Stimulated activated CD8-positive, alpha-beta memory T cell treated with anti-CD3 and anti-CD28 coated beads, Interleukin-4, amount 100 ng/mL, for 48 hours (primary cell): ENCODE measurements at regions not wholly inside any gene's neighbourhood (a gene's known extent, or its start where the extent isn't known, plus 50 kb on each side); places are given as distances from the start of the nearest gene placed in this dataset.
A peak's percentile ranks its signal among the peaks of the same experiment; 100 is the strongest.

Experiments used
- DNase-seq: peaks from one replicate; pipeline ENCODE4 v3.0.0-alpha.2; 2020

DNA sequence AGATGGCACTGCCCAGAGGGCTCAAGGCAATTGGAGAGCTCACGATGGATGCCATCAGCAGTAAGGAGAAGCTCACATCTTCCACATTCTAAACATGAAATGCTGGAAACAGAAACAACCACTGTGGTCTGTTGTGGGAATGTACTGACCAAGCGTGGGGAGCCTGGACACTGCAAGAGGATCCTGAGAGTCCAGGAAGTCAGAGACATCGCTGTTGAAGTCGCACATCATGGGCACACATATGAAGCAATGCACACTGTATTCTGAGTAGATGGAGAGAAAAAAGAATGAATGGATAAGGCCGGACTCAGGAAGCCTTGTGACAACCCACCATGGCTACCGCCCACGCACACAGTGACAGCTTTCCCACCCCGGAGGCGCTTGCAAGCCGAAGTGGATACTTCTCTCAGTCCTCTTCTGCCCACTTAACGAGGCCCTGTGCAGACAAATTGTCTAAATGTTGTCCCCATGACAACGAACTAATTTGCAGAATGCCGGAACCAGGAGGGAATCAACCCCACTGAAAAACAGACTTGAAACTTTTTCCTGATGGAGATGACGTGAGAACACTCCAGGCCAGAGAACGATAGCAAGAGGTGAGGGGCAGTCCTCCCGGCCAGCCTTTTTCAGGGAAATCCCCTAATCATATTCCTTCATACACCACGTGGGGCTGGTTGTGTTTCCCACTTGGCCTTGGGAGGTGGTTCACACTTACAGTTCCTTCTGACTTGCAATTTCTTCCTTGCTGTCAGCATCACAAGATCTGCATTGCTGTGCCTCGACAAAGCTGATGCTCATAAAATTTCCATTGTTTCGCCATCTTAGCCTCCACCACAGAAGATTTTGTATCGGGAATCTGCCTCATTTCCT, 109.6 kb upstream of the SERP2 start:
- no peak for DNase-seq

DNA sequence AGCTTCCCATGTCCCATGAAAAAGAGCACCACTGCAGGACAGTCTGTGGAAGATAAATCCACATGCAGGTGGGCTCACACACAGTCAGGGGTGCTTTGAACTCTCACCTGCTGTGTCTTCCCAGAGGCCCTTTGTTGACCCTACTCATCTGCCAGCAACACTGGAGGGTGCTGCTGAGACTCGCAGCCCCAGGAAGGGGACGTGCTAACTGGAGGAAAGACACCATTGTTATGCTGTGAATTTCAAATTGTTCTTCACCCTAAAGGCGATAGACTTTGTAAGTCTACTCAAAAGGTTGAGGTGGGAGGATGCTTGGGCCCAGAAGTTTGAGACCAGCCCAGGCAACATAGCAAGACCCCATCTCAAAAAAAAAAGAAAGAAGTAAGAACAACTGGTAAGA, 107.3 kb upstream of the SERP2 start:
- no peak for DNase-seq

DNA sequence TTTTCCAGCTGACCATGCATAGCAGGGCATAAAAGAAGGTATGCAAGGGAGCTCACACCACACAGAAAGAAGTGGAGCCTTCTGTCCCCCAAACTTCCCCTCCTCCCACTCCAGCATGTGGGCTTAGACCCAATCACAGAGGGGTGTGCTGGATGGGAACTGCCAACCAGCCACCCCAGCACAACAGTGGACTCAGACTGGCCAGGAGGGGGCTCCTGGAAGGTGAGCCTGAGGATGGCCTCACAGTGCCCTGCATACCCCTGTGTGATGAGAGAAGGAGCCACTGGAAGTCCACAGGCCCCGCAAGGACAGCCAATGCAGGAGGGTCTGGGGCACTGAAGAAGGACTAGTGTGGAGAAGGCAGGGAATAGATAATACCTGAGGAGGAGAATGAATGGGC, 106.9 kb upstream of the SERP2 start:
- no peak for DNase-seq

DNA sequence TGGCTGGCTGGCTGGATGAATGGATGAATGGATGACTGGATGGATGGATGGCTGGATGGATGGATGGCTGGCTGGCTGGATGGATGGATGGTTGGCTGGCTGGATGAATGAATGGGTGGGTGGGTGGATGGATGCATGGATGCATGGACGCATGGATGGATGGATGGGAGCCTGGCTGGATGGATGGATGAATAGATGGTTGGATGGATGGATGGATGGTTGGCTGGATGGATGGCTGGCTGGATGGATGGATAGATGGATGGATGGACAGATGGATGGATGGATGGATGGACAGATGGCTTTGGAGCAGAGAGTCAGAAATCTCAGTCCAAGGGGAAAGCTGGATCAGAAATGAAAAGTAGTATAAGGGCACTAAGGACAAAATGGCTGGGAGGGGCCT, 106.4 kb upstream of the SERP2 start:
- DNase-seq, result no peak

DNA sequence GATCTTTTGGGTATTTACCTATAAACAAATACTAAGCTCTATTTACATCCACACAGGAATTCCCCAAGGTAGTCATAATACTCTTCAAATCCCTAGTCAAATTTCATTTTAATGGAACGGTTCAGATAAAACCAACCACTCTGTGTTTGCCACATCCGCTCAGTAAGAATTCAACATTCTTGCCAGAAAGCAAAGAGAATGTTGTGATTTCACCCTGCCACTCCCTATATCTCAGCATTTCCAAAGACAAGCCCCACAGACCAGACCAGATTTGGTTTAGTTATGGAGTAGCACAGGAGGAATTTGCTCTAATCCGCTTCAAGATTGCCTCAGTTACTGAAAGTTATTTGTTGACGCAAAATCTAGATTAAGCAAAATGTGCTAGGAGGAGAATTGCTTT, 105.6 kb upstream of the SERP2 start:
- no peak for DNase-seq

DNA sequence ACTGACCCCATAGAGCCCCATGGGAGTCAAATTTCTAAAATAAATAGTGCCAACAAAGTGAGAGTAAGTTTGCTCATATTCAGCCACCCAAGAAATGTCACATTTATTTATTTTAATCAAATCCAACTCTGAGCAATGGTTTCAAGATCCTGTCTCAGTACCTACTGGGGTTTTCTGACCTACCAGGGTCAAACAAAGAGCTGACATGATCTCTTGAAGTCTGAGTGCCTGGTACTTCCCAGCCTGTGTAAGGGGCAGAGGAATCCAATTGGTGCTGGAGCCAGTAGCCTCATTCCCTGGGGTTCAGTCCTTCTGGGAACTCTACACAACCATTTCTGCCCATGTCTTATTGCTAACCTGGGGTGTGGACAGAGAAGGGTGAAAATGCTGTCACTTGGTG, 104.6 kb upstream of the SERP2 start:
- no peak for DNase-seq

DNA sequence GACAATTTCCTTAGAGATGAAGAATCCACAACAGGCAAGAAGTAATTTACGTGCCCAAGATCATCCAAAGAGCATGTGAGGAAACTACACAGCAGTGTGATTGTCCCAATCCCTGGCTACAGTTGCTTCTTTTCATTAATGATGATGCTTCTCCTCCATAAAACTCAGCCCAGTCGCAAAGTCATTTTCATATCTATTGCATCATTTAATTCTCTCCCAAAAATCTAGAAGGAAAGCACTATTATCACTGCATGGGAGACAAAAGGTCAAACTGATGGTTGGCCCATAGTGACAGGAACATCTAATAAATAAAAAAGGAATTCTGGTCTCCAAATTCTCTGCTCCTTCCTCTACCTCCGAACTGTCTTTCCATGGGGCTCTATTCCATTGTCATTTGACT, 103.5 kb upstream of the SERP2 start:
- DNase-seq, result no peak

DNA sequence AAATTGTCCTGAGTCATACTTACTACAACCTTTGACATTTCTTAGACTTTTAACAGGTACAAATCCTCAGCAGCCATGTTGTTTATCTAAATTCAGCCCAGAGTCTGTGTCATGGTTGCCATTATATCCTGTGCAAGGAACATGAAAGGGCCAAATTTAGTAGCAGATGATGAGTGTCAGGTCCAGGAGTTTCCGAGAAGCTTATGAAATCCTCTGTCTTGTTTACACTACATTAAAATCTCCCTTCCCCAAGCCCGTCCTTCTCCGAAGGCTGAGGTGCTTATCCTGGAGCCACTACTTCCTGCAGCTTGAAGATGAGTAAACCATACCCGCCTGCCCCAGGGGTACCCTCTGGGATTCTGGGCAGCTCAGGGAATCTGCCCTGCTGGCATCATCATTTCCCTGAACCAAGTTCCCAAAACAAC, 102.6 kb upstream of the SERP2 start:
- DNase-seq, result no peak

DNA sequence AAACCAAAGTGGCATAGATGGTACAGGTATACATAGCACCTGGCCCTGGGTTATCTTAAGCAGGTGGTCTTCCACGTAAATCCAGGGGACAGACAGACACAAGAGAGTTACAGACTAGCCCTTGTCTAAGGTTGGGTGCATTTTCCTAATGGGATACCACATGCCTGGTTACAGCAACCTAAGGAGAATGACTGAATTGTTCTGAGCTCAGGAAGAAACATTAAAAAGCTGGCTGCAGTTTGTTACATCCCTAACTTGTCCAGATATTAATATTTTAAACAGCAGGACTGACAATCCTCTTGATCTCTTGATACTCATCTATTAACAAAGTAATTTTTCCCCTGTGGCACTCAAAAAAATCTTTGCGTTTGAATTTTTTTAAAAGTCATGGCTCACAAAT, 102.2 kb upstream of the SERP2 start:
- DNase-seq, result no peak

DNA sequence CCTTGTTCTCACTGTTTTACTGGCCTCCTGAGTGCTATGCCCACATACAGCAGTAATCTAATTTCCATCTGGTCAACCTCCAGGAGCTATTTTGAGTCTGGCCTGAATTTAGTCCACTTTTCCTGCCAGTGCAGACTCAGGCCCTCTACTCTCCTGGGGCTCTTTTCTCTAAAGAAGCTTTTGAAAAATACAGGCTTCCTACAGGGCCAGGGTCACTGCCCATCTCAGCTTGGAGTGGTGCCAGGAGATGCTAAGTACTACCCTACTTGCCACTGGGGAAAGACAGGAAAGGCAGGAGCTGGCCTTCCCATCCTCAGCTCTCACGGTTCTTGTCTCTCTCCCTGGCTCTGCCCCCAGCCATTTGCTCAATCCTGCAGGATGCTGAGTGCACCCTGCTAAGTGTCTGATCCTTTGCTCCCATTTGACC, 101.7 kb upstream of the SERP2 start:
- no peak for DNase-seq

DNA sequence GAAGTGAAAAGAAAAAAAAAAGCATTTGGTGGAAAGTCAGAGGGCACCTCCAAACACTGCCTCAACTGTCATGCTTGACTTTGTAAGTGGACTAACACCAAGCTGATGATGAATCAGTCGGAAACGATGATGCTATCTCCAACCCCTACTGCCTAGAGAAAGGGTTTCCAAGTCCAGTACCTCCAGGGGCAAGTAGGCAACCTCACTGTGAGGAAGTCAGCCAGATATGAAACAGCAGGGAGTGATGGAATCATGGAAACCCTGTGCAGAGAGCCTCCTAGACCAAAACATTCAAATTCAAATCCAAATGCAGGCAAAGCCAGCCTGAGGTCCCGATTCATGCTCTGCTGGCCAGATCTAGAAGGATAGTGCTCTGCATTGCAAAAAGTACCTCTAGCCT, 100.9 kb upstream of the SERP2 start:
- DNase-seq, result no peak

DNA sequence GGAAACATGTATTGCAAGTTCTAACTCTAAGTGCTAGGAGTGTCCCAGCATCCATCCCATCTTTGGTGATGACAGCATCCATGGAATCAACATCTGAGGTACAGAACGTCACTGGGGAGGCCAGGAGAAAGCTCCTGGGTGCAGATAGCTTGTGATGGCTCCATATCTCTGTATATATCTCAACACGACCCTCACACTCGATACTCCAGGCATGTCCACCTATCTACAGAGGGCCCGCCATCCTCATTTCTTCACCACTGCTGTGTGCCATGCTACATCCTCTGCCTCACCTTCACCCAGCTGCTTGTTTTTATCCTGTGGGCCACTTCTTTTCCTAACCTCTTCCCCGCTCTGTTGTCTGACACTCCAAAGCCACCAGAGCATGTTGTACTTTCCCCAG, 100.4 kb upstream of the SERP2 start:
- no peak for DNase-seq

DNA sequence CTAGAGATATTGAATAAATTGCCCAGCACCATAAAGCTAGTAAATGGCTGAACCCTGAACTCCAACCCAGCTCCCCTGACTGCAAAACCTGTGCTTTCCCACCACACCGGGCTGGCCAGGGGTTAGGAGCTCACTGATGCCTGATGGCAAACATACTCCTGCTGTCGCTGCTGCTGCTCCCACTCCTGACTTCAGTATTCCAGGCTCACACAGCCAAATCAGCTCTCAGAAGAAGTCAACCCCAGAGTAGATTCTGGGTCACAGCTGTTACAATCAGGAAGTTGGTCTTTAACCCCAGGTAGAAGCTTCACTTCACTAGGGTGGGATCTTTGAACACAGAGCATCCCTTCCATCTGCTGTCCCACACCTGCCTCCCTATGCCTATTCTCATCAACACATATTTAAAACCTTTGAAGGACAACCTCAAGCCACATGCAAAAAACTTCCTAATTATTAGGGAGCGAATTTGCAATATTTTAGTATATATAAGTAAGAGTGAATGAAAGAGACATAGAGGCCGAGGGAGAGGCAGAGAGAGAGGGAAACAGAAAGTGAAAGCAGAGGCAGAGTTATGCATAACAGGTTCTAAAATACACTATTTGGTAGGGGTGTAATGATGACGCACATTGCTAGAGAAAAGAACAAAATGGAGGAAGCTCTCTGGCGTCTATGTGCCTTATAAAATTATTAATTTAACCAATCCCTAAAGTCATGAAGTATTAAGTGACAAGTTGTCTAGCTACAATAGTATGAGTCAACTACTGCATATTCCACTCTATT, 99.4 kb upstream of the SERP2 start:
- peak; percentile 33 for DNase-seq

DNA sequence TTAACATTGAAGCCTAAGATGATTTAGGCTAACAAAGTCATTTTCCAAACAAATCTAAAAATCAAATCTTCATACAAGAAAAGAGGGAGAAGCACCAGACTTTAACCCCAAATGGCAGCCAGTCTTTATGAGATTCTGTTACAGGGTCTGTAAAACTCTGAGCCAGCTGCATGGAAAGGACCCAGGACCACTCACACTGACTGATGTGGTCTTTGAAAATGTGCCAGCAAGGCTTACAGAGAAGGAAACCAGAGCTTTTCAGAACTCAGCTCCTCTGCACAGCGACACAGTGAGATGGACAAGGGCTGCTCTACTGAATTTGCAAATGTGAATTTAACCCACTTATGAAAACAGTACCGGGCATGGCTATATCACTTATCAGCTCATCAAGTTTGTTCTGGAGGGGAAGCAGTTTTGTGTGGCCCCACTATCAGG, 98.8 kb upstream of the SERP2 start:
- peak; percentile 34 for DNase-seq

DNA sequence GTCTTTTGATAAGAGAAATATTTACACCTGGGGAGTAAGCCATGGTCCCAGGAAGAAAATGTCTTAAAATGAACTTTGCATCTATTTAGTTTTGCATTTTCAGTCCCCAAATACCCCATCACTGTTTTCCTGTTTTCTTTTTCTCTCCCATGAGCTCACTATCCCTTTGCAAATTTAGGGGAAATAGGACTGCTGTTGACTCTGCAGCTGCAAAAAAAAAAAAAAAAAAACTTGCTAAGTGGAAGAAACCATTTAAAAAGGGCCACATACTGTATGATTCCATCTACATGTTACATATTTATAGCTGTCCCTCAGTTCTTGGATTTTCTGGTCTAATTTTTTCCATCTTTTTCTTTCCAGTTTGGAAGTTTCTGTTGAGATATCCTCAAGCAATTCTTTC, 98.2 kb upstream of the SERP2 start:
- no peak for DNase-seq

DNA sequence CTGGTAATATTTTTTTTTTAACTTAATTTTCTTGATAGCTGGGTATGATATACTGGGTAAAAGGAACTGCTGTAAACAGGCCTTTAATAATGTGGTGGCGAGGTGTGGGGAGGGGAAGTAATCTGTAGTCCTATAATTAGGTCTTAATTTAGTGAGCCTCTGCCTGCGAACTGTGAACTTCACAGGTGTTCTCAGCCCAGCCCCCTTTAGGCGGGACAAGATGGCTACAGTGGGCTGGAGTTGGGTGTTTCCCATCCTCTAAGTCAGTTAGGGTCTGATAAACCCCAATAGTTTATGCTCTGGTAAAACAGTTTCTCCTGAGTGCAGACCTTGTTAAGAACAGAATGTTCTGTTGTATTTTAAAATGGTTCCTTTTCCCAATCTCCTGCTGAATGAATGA, 97.6 kb upstream of the SERP2 start:
- DNase-seq, result no peak

DNA sequence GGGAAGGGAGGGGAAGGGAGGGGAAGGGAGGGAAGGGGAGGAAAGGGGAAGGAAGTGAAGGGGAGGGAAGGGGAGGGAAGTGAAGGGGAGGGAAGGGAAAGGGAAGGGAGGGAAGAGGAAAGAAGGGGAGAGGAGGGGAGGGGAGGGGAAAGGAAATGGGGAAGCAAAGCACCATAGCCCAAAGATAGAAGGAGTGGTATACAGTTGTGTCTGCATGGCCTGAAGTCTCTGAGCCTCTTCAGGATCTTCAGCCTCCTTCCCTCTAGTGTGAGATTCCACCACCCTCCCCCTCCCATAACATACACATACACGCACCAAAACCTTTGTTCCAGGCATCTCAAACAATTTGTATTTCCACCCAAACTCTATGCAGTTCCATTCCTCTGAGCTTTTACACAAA, 96.2 kb upstream of the SERP2 start:
- DNase-seq, result no peak

DNA sequence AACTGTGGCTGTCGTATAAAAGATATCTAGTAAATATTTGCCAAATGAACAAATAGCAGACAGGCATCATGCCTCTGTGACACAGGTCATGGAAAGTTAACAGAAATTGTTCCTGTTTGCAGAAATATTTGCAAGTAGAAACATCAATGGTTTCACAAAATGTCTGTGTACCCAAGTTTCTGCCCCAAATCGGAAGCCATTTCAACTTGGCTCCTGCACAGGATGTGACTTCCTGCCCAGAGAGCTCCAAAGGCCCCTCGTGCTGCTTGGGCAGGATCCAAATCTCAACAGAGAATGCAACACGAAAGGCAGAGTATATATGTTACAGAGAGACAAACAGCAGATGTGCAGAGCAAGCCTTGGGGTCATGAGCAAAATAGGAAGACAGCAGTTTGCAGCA, 95.5 kb upstream of the SERP2 start:
- no peak for DNase-seq

DNA sequence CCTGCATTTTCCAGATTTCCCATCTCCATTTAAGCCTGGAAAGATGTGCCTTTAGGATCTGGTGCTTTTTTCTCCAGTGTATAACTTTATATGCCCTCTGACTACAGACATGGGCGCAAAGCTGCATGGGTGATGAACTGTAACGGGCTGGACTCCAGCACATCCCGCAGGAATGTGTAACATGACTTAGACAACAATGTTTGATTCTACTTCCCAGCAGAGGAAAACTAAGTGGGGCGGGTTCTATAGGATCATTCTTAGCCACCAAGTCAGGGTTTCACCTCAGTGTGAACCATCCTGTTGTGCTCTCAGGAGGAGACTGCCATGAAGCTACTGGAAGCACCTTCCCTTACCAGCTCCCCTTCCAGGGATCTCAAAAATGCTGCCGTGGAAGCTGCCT, 93.2 kb upstream of the SERP2 start:
- no peak for DNase-seq

DNA sequence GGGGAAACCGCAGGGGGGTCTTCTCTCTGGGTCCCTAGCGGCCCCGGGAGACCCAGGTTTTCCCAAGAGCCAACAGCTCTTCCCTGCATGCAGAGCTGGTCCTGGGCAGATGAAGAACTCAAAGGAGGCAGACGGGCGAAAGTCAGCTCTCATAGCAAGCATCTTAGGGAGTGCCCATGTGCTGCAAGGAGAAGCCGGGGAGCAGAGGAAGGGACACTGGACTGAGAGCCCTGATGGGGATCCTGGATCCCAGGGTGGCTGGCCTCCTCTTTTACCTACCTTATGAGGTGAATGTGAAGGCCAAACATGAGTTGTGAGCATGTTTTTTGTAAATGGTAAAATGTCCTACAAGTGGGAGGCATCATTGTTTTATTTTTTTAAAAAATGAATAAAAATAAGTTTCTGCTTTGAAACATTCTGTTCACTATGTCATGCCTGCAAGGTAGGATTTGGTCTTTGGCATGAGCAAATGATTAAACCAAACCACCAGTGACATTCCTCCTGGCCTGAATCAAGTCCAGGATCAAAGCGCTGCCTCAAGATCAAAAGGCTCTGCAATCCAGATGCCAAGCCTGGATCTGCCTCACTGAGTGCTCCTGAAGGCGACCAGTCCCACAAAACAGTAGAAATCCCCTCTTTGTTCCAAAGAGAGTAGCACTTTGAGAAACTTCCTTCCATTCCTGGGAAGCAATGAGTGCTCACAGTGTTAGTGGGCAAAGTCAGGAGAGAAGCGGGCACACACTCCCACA, 92.2 kb upstream of the SERP2 start:
- no peak for DNase-seq

DNA sequence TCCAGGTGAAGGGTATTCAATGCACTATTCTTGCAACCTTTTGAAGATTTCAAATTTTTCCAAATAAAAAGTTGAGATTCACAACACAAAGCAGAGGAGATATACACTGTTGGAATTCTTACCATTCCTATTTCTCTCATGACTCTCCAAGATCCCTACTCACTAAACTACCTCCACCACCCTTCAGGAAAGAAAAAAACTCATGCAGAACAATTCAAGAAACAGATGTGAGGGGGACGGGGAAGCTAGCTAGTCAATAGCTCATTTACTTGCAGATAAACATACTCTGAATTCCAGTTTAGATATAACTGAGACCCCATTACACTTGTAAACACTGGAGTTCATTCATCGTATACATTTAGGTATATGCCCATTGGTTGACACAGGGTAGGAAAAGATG, 90.0 kb upstream of the SERP2 start:
- DNase-seq, result no peak

DNA sequence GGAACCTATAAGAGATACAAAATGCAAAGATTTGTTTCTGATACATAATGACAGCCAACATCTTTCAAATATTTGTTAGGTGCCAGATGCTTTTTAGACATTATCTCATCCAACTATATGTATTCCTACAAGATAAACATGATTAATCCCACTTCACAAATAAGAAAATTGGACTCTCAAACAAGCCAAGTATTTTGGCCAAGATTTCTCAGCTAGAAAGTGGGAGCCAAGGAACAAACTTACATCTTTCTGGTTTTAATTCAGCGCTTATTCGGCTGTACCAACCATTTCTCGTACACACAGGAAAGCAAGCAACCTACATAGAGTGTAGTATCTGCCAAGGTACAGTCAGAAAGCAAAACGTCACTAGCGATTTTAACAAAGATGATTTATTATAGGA, 85.7 kb upstream of the SERP2 start:
- DNase-seq, result no peak

DNA sequence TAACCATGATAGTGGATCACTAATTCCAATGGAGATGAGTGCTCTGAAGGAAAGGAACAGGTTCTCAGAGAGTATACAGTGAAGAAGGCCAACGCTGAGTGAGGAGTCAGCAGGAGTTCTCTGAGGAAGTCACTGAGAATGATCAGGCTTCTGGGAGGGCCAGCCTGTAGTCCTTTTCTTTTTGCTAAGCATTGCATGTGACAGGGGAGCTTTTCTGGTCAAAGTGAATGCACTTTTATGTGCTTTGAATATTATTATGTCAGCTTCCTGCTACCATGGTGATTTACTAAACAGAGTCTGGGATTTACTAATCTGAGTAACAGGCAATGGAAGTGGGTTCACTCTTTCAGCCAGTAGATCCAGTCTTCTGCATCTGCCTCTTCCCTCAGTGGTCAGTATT, 81.1 kb upstream of the SERP2 start:
- no peak for DNase-seq

DNA sequence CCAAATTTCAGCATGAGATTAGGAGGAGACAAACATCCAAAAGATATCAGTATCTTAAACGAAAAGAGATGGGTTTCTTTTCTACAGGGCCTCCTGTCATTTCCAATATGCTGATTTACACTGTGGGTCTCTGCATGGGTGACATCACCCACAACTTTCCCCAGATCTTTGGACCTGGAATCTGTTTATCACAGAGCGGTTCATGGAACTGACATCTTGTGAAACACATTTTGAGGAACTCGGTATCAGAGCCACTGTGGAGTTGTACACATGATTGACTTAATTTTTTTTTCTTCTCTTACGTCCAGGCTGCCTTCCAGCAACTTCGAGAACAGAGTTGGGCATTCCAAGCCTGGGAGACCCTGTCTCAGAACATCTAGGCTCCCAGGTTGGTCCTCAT, 80.2 kb upstream of the SERP2 start:
- no peak for DNase-seq
